Fibroblast of lung (primary cell): ENCODE measurements at regions not wholly inside any gene's neighbourhood (a gene's known extent, or its start where the extent isn't known, plus 50 kb on each side); places are given as distances from the start of the nearest gene placed in this dataset.

Source experiments
- DNase-seq, 2 donors: peaks; one replicate each; pipeline versions ENCODE4 v3.0.0 to v3.0.0-alpha.2; 2010; ENCODE audit warnings: low read depth in 2 of 2
- H2AFZ ChIP-seq: 2 replicates; pipeline ENCODE4 v1.5.1; 2012; ENCODE audit warnings: low read length, control low read depth, inconsistent platforms
- H3K27ac ChIP-seq: 2 replicates; pipeline ENCODE4 v1.5.1; 2011; ENCODE audit warnings: low read length, control low read depth; ENCODE audit not compliant: insufficient read depth
- H3K27me3 ChIP-seq: 2 replicates; pipeline ENCODE4 v1.5.1; 2011; ENCODE audit warnings: mild to moderate bottlenecking, low read length; ENCODE audit not compliant: control insufficient read depth, insufficient read depth
- H3K36me3 ChIP-seq: 2 replicates; pipeline ENCODE4 v1.5.1; 2011; ENCODE audit warnings: low read length; ENCODE audit not compliant: control insufficient read depth, insufficient read depth
- H3K4me1 ChIP-seq: 2 replicates; pipeline ENCODE4 v1.5.1; 2011; ENCODE audit warnings: low read length; ENCODE audit not compliant: control insufficient read depth, insufficient read depth; ENCODE audit errors: extremely low read depth
- H3K4me2 ChIP-seq: 2 replicates; pipeline ENCODE4 v1.5.1; 2011; ENCODE audit warnings: low read length, control low read depth; ENCODE audit not compliant: insufficient read depth; ENCODE audit errors: extremely low read depth
- H3K4me3 ChIP-seq, 4 experiments: fragments of 200-600 bp in 1 of 4; sonication (generic) in 1 of 4; replicated peaks in 1 of 4; 2 replicates each; pipeline ENCODE4 v1.5.1; 2011 to 2016; ENCODE audit warnings: low read length in 4 of 4, low read depth in 3 of 4, mild to moderate bottlenecking in 3 of 4, control low read depth in 2 of 4, inconsistent platforms in 1 of 4, mixed read lengths in 1 of 4; ENCODE audit not compliant: insufficient read depth in 1 of 4; ENCODE audit errors: control extremely low read depth in 1 of 4
- H3K79me2 ChIP-seq: 2 replicates; pipeline ENCODE4 v1.5.1; 2012; ENCODE audit warnings: mild to moderate bottlenecking, low read length, inconsistent platforms; ENCODE audit not compliant: control insufficient read depth, insufficient read depth
- H3K9ac ChIP-seq: 2 replicates; pipeline ENCODE4 v1.5.1; 2011; ENCODE audit warnings: mild to moderate bottlenecking, low read length, control low read depth; ENCODE audit not compliant: insufficient read depth
- H3K9me3 ChIP-seq: 2 replicates; pipeline ENCODE4 v1.5.1; 2012; ENCODE audit warnings: low read depth, low read length; ENCODE audit not compliant: control insufficient read depth, insufficient read depth
- H4K20me1 ChIP-seq: 2 replicates; pipeline ENCODE4 v1.5.1; 2011; ENCODE audit warnings: low read length; ENCODE audit not compliant: control insufficient read depth, insufficient read depth; ENCODE audit errors: extremely low read depth
- CTCF ChIP-seq, 2 donors: IDR thresholded peaks in 1 of 2; conservative IDR thresholded peaks in 1 of 2; 1 replicate in 1 of 2; 2 replicates in 1 of 2; pipeline ENCODE4 v1.5.1; 2011 to 2012; ENCODE audit warnings: low read length in 2 of 2, control low read depth in 1 of 2, inconsistent platforms in 1 of 2, low read depth in 1 of 2, mild to moderate bottlenecking in 1 of 2
- EZH2 ChIP-seq: IDR thresholded peaks from 2 replicates; pipeline ENCODE4 v1.5.1; 2012; ENCODE audit warnings: low read length, control low read depth, mild to moderate bottlenecking; ENCODE audit errors: missing control alignments

GRCh38 chr12:24118668-24119067 is 169.2 kb upstream of the SOX5 start:
- Histone ChIP-seq H3K4me1 (no peaks in the 10 kb centered on the region), H4K20me1 (no peaks in the 10 kb centered on the region), H3K36me3 (no peaks in the 10 kb centered on the region), H2AFZ (no peak overlapping the region), H3K9me3 (no peaks in the 10 kb centered on the region), H3K4me2 (no peak overlapping the region), H3K27ac (no peak overlapping the region), H3K79me2 (no peaks in the 10 kb centered on the region), H3K27me3 (no peaks in the 10 kb centered on the region), H3K9ac (no peak overlapping the region), H3K4me3 (no peak overlapping the region)
- DNase-seq = peak in 1 of 2 donors; percentile 60
- TF ChIP-seq EZH2 = no peak
- TF ChIP-seq CTCF (conservative IDR thresholded peaks at IDR 0.05 in 1 of 2, IDR thresholded peaks at IDR 0.05 in 1 of 2; ENCODE audit: low read depth in 1 of 2, low read length in 2 of 2) = no peak

DNA sequence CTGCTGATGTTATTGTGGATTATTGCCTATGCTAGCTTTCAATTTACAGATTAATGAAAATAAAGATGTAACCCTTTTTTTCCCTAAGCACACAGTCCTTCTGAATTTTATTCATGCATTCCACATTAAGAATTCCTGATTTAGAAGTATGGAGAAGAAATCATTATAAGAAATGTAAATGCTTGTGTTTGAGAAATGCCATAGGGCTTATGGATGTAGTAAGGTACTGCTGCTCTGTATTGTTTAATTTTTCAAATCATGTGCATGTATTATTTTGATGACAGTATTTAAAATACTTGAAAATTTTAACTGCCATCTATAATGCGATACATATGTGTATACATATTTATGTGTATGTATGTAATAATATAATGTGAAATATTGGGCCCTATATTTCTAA is 167.1 kb upstream of the SOX5 start:
- Histone ChIP-seq H3K36me3 (no peaks in the 10 kb centered on the region), H3K9ac (no peak overlapping the region)

GRCh38 chr12:24113701-24114100 is 164.2 kb upstream of the SOX5 start:
- Histone ChIP-seq H3K9ac (no peak overlapping the region), H3K27me3 (no peaks in the 10 kb centered on the region), H3K27ac (no peak overlapping the region), H3K4me3 (no peak overlapping the region), H3K9me3 (no peaks in the 10 kb centered on the region), H3K4me2 (no peak overlapping the region), H3K36me3 (no peaks in the 10 kb centered on the region), H3K79me2 (no peaks in the 10 kb centered on the region), H3K4me1 (peaks cover 11% of the 10 kb centered on the region), H4K20me1 (no peaks in the 10 kb centered on the region), H2AFZ (no peak overlapping the region)
- TF ChIP-seq CTCF (conservative IDR thresholded peaks at IDR 0.05 in 1 of 2, IDR thresholded peaks at IDR 0.05 in 1 of 2; ENCODE audit: low read depth in 1 of 2, low read length in 2 of 2) (no peak), EZH2 (no peak)
- peak in 1 of 2 donors; percentile 65 for DNase-seq

More for the DNA sequence above, 167.1 kb upstream of the SOX5 start:
- no peak overlapping the region for H3K27ac ChIP-seq
- no peak overlapping the region for H3K4me3 ChIP-seq
- H3K9me3 ChIP-seq = no peaks in the 10 kb centered on the region
- H3K27me3 ChIP-seq = no peaks in the 10 kb centered on the region
- H3K4me1 ChIP-seq = peaks cover 3% of the 10 kb centered on the region
- no peak overlapping the region for H2AFZ ChIP-seq
- DNase-seq = no peak
- H3K79me2 ChIP-seq = no peaks in the 10 kb centered on the region
- H4K20me1 ChIP-seq = no peaks in the 10 kb centered on the region
- no peak overlapping the region for H3K4me2 ChIP-seq
- TF ChIP-seq EZH2 = no peak
- TF ChIP-seq CTCF (conservative IDR thresholded peaks at IDR 0.05 in 1 of 2, IDR thresholded peaks at IDR 0.05 in 1 of 2; ENCODE audit: low read depth in 1 of 2, low read length in 2 of 2) = no peak
